ENCODE measurements at regions not wholly inside any gene's neighbourhood (a gene's known extent, or its start where the extent isn't known, plus 50 kb on each side); places are given as distances from the start of the nearest gene placed in this dataset.

- TF ChIP-seq, protein P1, sequence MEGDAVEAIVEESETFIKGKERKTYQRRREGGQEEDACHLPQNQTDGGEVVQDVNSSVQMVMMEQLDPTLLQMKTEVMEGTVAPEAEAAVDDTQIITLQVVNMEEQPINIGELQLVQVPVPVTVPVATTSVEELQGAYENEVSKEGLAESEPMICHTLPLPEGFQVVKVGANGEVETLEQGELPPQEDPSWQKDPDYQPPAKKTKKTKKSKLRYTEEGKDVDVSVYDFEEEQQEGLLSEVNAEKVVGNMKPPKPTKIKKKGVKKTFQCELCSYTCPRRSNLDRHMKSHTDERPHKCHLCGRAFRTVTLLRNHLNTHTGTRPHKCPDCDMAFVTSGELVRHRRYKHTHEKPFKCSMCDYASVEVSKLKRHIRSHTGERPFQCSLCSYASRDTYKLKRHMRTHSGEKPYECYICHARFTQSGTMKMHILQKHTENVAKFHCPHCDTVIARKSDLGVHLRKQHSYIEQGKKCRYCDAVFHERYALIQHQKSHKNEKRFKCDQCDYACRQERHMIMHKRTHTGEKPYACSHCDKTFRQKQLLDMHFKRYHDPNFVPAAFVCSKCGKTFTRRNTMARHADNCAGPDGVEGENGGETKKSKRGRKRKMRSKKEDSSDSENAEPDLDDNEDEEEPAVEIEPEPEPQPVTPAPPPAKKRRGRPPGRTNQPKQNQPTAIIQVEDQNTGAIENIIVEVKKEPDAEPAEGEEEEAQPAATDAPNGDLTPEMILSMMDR (IDR thresholded peaks at IDR 0.05): no peak
- TF ChIP-seq POLR2AphosphoS5 (IDR thresholded peaks at IDR 0.05; ENCODE audit: low read depth, low read length) (no peak), SIN3A (IDR thresholded peaks at IDR 0.05; ENCODE audit: borderline replicate concordance, insufficient read depth, low read depth, low read length) (no peak), REST (IDR thresholded peaks at IDR 0.05; ENCODE audit: insufficient read depth in 1 of 2, low read depth in 2 of 2, low read length in 1 of 2) (no peak), TCF7L2 (IDR thresholded peaks at IDR 0.05; ENCODE audit: low read depth, low read length) (no peak)
Measured at GRCh38 chr2:82428251-82428650, 2030.8 kb downstream of the SUCLG1 start.

Measured in Panc1 (cell line).